Gastrocnemius medialis (tissue), 4 donors: ENCODE measurements at regions not wholly inside any gene's neighbourhood (a gene's known extent, or its start where the extent isn't known, plus 50 kb on each side); places are given as distances from the start of the nearest gene placed in this dataset.

Experiments
- ATAC-seq, 2 donors: fragments of 150-250 bp; one replicate each; pipeline ENCODE4 v1.9.1; 2016
- DNase-seq, 2 donors: peaks; one replicate each; pipeline ENCODE4 v3.0.0-alpha.2; 2019
- H3K27ac ChIP-seq, 4 donors: fragments of 200-600 bp; sonication (generic); 1 replicate in 1 of 4; 2 replicates in 3 of 4; pipeline ENCODE4 v1.5.1; 2016 to 2018; ENCODE audit warnings: mild to moderate bottlenecking in 2 of 4, moderate library complexity in 1 of 4
- H3K27me3 ChIP-seq, 3 donors: fragments of 200-600 bp; sonication (generic) in 2 of 3; 1 replicate in 1 of 3; 2 replicates in 2 of 3; pipeline versions ENCODE4 v1.5.1 to v1.6.0; 2016 to 2019; ENCODE audit warnings: mild to moderate bottlenecking in 1 of 3, moderate library complexity in 1 of 3
- H3K36me3 ChIP-seq, 2 donors: fragments of 200-600 bp; sonication (generic) in 1 of 2; one replicate each; pipeline ENCODE4 v1.5.1; 2017 to 2018
- H3K4me1 ChIP-seq, 2 donors: fragments of 200-600 bp; sonication (generic) in 1 of 2; one replicate each; pipeline ENCODE4 v1.5.1; 2016 to 2017; ENCODE audit warnings: mild to moderate bottlenecking in 2 of 2
- H3K4me3 ChIP-seq, 4 donors: fragments of 200-600 bp; sonication (generic) in 3 of 4; 1 replicate in 1 of 4; 2 replicates in 3 of 4; pipeline ENCODE4 v1.5.1; 2016 to 2019; ENCODE audit warnings: mild to moderate bottlenecking in 2 of 4
- H3K9me3 ChIP-seq, 3 donors: fragments of 200-600 bp; sonication (generic) in 2 of 3; 1 replicate in 1 of 3; 2 replicates in 2 of 3; pipeline ENCODE4 v1.5.1; 2016 to 2019
- CTCF ChIP-seq, 5 experiments: fragments of 450-650 bp in 3 of 5; fragments of 200-600 bp in 2 of 5; sonication (generic) in 2 of 5; IDR thresholded peaks in 4 of 5; conservative IDR thresholded peaks in 1 of 5; 1 replicate in 4 of 5; 2 replicates in 1 of 5; pipeline ENCODE4 v1.5.1; 2016 to 2019; ENCODE audit warnings: antibody characterized with exemption in 5 of 5, mild to moderate bottlenecking in 3 of 5, moderate library complexity in 3 of 5
- POLR2A ChIP-seq, 2 donors: fragments of 450-650 bp; IDR thresholded peaks; one replicate each; pipeline ENCODE4 v1.6.1; 2017; ENCODE audit warnings: antibody characterized with exemption in 2 of 2, mild to moderate bottlenecking in 2 of 2, moderate library complexity in 2 of 2
- in situ Hi-C, 4 donors: fragments of 200-750 bp; cut with MboI; loops; one replicate each; pipeline versions ENCODE4 v1.15.0 to v1.8.0; 2017; ENCODE audit warnings: low sequenced_read_pairs in 4 of 4
- intact Hi-C: fragments of 100-400 bp; cut with DNase I; formaldehyde crosslinking; loops from one replicate; pipeline ENCODE4 v1.15.1; 2023; ENCODE audit warnings: low total_unique reads

- no peak for TF ChIP-seq POLR2A (IDR thresholded peaks at IDR 0.05)
- TF ChIP-seq CTCF (IDR thresholded peaks at IDR 0.05 in 4 of 5, conservative IDR thresholded peaks at IDR 0.05 in 1 of 5) = no peak
- intact Hi-C loops = no loop called here
- no peak overlapping the region for H3K27ac ChIP-seq
- ATAC-seq (no peak), DNase-seq (no peak)
- H3K36me3 ChIP-seq = no peaks in the 10 kb centered on the region
- H3K4me1 ChIP-seq = no peaks in the 10 kb centered on the region
- no peaks in the 10 kb centered on the region for H3K9me3 ChIP-seq
- no peaks in the 10 kb centered on the region for H3K27me3 ChIP-seq
- in situ Hi-C loops = no loop called here
- H3K4me3 ChIP-seq = no peak overlapping the region
These were observed 150.6 kb upstream of the FAM13C start for GRCh38 chr10:59512951-59513350.

GRCh38 chr10:59508956-59509355, 146.6 kb upstream of the FAM13C start:
- no peak overlapping the region for H3K27ac ChIP-seq
- in situ Hi-C loops (no loop called here), intact Hi-C loops (no loop called here)
- no peaks in the 10 kb centered on the region for H3K36me3 ChIP-seq
- H3K9me3 ChIP-seq = no peaks in the 10 kb centered on the region
- H3K27me3 ChIP-seq = no peaks in the 10 kb centered on the region
- no peak overlapping the region for H3K4me3 ChIP-seq
- no peak for DNase-seq
- TF ChIP-seq POLR2A (IDR thresholded peaks at IDR 0.05) = no peak
- no peak for TF ChIP-seq CTCF (IDR thresholded peaks at IDR 0.05 in 4 of 5, conservative IDR thresholded peaks at IDR 0.05 in 1 of 5)
- no peak for ATAC-seq
- no peaks in the 10 kb centered on the region for H3K4me1 ChIP-seq

- intact Hi-C loops (no loop called here), in situ Hi-C loops (no loop called here)
- no peaks in the 10 kb centered on the region for H3K9me3 ChIP-seq
- DNase-seq (no peak), ATAC-seq (no peak)
- H3K27ac ChIP-seq = no peak overlapping the region
- H3K4me3 ChIP-seq = no peak overlapping the region
- no peaks in the 10 kb centered on the region for H3K27me3 ChIP-seq
- no peaks in the 10 kb centered on the region for H3K4me1 ChIP-seq
- no peaks in the 10 kb centered on the region for H3K36me3 ChIP-seq
- no peak for TF ChIP-seq POLR2A (IDR thresholded peaks at IDR 0.05)
- TF ChIP-seq CTCF (IDR thresholded peaks at IDR 0.05 in 4 of 5, conservative IDR thresholded peaks at IDR 0.05 in 1 of 5) = no peak
These were observed 145.9 kb upstream of the FAM13C start for GRCh38 chr10:59508296-59508695.

- Histone ChIP-seq H3K4me3 (no peak overlapping the region), H3K4me1 (no peaks in the 10 kb centered on the region), H3K27ac (no peak overlapping the region), H3K36me3 (no peaks in the 10 kb centered on the region), H3K9me3 (no peaks in the 10 kb centered on the region), H3K27me3 (no peaks in the 10 kb centered on the region)
- DNase-seq = no peak
- intact Hi-C loops (no loop called here), in situ Hi-C loops (no loop called here)
- TF ChIP-seq CTCF (IDR thresholded peaks at IDR 0.05 in 4 of 5, conservative IDR thresholded peaks at IDR 0.05 in 1 of 5) (no peak), POLR2A (IDR thresholded peaks at IDR 0.05) (no peak)
- no peak for ATAC-seq
These were observed 143.6 kb upstream of the FAM13C start for GRCh38 chr10:59505926-59506325.

GRCh38 chr10:59499460-59499859, 137.1 kb upstream of the FAM13C start:
- no peak for DNase-seq
- H3K4me1 ChIP-seq = no peaks in the 10 kb centered on the region
- H3K36me3 ChIP-seq = no peaks in the 10 kb centered on the region
- intact Hi-C loops = no loop called here
- H3K9me3 ChIP-seq = no peaks in the 10 kb centered on the region
- H3K27ac ChIP-seq = no peak overlapping the region
- H3K4me3 ChIP-seq = no peak overlapping the region
- ATAC-seq = no peak
- TF ChIP-seq POLR2A (IDR thresholded peaks at IDR 0.05) = no peak
- TF ChIP-seq CTCF (IDR thresholded peaks at IDR 0.05 in 4 of 5, conservative IDR thresholded peaks at IDR 0.05 in 1 of 5) = no peak
- in situ Hi-C loops = no loop called here
- no peaks in the 10 kb centered on the region for H3K27me3 ChIP-seq
